ENCODE measurements at regions not wholly inside any gene's neighbourhood (a gene's known extent, or its start where the extent isn't known, plus 50 kb on each side); places are given as distances from the start of the nearest gene placed in this dataset.

GRCh38 chr18:10289951-10290637 is 164.3 kb upstream of the APCDD1 start:
- Histone ChIP-seq H3K79me1 (ENCODE audit: insufficient read depth, low read depth, low read length, poor library complexity, severe bottlenecking) (no peaks in the 10 kb centered on the region), H2BK20ac (ENCODE audit: low read depth, low read length, poor library complexity, severe bottlenecking) (no peak overlapping the region), H3K23me2 (ENCODE audit: insufficient read length, low read depth, low read length, poor library complexity, severe bottlenecking) (no peaks in the 10 kb centered on the region), H2BK12ac (ENCODE audit: insufficient read length, low read depth, low read length) (no peak overlapping the region), H4K5ac (ENCODE audit: insufficient read length, low read depth, low read length) (no peak overlapping the region), H3K4me1 (ENCODE audit: insufficient read depth, low read length) (no peaks in the 10 kb centered on the region), H3K9ac (ENCODE audit: extremely low read depth, insufficient read length, low read length) (no peak overlapping the region), H3K9me3 (ENCODE audit: control insufficient read depth, low read depth, low read length) (peaks cover 7% of the 10 kb centered on the region), H3K27ac (ENCODE audit: insufficient read length, low read depth, low read length) (no peak overlapping the region), H2AK5ac (ENCODE audit: insufficient read length, low read length) (no peak overlapping the region), H3K23ac (ENCODE audit: insufficient read length, low read depth, low read length) (no peak overlapping the region), H2BK120ac (ENCODE audit: low read depth, low read length, poor library complexity, severe bottlenecking) (no peak overlapping the region), H3T11ph (ENCODE audit: low read length) (no peak overlapping the region), H2BK5ac (ENCODE audit: insufficient read length, low read length) (no peak overlapping the region), H3K4ac (ENCODE audit: low read depth, low read length) (no peak overlapping the region), H3K18ac (ENCODE audit: insufficient read length, low read depth, low read length) (no peak overlapping the region), H2AFZ (ENCODE audit: low read length) (no peak overlapping the region), H3K4me2 (ENCODE audit: insufficient read depth, insufficient read length, low read length) (no peak overlapping the region), H3K27me3 (ENCODE audit: insufficient read depth, low read length) (no peaks in the 10 kb centered on the region), H2BK15ac (ENCODE audit: low read depth, low read length) (no peak overlapping the region), H4K8ac (replicated peaks; ENCODE audit: insufficient read length, low read depth, low read length) (no peak overlapping the region), H4K20me1 (ENCODE audit: control insufficient read depth, insufficient read depth, insufficient read length) (no peaks in the 10 kb centered on the region), H4K91ac (ENCODE audit: insufficient read length, low read depth, low read length) (no peak overlapping the region), H3K14ac (ENCODE audit: insufficient read depth, low read length) (no peak overlapping the region; the same call in 1 of the 2 replicates), H3K79me2 (ENCODE audit: insufficient read depth, low read length) (no peaks in the 10 kb centered on the region), H3K56ac (ENCODE audit: insufficient read length, low read depth, low read length) (no peak overlapping the region)
- Mint-ChIP-seq H3K36me3 (ENCODE audit: insufficient read depth in 1 of 3, low read depth in 3 of 3) (peaks cover 8 to 11% (median 10%) of the 10 kb centered on the region in 3 experiments; a peak in 5 of 7 replicates), H3K9me3 (peaks cover 8 to 14% of the 10 kb centered on the region in 2 experiments), H3K4me1 (peaks cover 22 to 32% of the 10 kb centered on the region in 2 experiments), H3K4me3 (no peak overlapping the region), H3K27me3 (ENCODE audit: low read depth) (no peaks in the 10 kb centered on the region; the same call in 1 of the 2 replicates), H3K27ac (no peak overlapping the region)
- WGBS (ENCODE audit: extremely low coverage, insufficient read length, low lambda C conversion rate) = no CpG with 5 or more reads among the region's 7 CpGs
- no peak for TF ChIP-seq CTCF (conservative IDR thresholded peaks at IDR 0.05)
- no peak for DNase-seq

Data from H9 (cell line).